ENCODE measurements at regions not wholly inside any gene's neighbourhood (a gene's known extent, or its start where the extent isn't known, plus 50 kb on each side); places are given as distances from the start of the nearest gene placed in this dataset.

GRCh38 chr4:28179126-28179525 lies 1318.5 kb downstream of the STIM2 start:
- TF ChIP-seq CTCF (IDR thresholded peaks at IDR 0.05) = no peak
- no peak for TF ChIP-seq POLR2A (IDR thresholded peaks at IDR 0.05)

All from heart left ventricle (tissue), 13 donors.